HG03139 (cell line): ENCODE measurements at regions not wholly inside any gene's neighbourhood (a gene's known extent, or its start where the extent isn't known, plus 50 kb on each side); places are given as distances from the start of the nearest gene placed in this dataset.
"Not testable (repeated sequence)": the region's sequence is repeated elsewhere in the genome, so short reads cannot be mapped to it uniquely, and the experiment has no call there.

Experiments
- ATAC-seq: cut with Tn5 transposase; IDR thresholded peaks from one replicate; pipeline ENCODE4 v1.9.1; 2021; ENCODE audit not compliant: unreplicated experiment

DNA sequence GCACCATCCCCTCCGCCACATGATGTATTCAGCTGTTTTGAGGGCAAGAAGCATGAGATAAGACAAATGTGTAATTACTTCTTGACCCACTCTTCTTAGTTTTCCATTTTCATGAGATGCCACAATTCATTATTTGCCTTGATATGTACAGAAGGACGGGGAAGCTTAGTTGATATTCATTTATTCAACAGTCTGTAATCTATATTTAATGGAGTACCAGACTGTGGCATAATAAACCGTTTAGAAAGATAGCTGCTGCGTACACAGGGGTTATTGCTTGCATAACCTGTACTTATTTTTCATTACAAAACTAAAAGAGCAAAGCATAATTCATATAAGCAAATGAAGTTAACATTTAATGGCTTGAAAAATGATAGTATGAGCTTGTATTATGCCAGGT is 466.4 kb upstream of the GYPC start:
- no peak for ATAC-seq

DNA sequence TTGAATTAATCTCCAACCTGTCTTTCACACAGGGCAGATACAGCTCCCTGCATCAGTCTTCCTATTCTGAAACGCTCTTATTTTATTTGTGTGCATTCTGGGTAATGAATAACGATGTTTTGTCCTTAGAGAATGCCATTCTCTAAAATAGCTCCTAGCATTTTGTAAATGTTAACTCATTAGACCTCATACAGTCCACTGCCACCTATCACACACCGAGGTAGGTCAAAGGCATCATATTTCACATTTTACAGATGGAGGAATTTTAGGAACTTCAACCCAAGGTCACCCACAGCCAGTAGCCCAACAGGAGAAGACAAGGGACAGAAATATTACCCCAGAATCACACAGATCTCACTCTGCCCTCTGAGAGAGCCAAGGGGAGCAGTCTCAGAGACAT is 455.4 kb upstream of the GYPC start:
- no peak for ATAC-seq

DNA sequence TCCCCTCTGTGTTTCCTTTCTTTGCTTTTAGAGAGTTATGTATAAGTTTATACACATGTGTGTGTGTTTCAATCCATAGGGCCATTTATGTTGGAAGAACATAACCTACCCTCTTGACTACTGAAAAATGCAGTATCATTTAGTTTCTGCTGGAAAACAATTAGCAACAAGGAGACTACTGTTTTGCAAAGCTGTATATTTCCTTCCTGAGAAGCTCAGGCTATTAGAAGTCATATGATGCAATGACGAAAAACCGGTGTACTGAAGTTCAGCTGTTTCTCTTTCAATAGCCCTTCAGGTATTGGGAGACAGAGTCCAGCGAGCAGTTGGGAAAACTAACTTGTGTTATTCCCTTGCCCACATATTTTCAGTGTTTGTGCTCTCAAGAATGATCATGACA is 447.7 kb upstream of the GYPC start:
- no peak for ATAC-seq

DNA sequence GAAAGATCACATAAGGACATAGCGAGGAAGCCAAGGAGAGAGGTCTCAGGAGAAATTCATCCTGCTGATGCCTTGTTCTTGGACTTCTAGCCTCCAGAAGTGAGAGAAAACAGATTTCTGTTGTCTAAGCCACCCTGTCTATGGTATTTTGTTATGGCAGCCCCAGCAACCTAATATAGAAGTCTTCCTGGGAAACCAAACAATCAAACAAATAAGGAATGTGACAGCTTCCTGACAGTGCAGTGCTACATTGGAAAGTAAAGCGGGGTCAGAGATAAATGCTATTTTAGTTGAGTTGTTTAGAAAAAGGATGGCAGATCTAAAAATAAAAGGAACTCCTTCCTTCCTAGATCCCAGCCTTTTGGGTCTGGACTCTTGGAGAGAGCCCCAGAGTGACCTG is 443.2 kb upstream of the GYPC start:
- ATAC-seq = no peak

DNA sequence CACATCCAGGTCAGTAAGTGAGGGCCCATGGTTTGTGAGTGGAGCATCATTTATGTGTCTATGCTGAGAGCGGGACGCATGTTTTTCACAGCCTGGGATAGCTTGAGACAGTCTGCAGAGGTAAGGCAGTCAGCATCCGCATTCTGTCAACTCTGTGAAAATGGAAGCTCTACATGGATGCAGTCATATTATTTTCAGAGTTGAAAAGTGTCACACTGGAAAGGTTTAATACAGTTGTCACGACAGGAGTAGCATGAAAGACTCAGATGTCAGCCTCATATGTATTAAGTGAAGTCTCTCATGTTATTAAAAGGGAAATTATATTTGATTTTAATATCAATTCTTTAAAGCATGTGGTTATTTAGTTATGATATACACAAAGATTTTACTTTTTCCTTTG is 436.9 kb upstream of the GYPC start:
- ATAC-seq = no peak

DNA sequence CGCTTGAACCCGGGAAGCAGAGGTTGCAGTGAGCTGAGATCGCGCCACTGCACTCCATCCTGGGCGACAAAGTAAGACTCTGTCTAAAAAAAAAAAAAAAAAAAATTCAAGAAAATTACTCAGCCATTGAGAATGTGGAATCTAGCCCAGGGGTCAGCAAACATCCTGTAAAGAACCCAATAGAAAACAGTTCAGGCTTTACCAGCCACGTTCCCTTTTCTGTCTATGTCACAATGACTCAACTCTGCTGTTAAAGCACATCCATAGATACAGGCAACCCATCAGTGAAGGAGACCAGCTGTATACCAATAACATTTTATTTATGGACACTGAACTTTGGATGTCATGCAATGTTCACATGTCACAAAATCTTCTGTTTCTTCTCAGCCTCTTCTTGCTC is 435.6 kb upstream of the GYPC start:
- no peak for ATAC-seq

DNA sequence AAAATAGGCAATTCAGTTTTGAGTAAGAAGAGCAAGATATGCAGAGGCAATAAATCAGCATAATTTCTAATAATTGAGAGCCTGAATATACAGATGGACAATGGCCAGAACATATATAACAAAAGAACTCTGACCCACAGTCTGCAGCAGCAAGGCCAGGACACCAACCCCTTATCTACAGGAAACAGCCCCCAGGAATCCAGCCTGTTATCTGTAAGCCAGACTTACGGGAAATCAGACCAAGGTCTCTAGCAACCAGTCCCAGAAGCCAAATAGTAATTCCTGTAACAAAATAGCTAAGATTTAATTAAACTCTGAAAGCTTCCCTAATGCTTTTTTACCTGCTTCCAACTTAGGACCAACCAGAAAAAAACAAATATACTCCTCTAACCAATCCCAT is 434.5 kb upstream of the GYPC start:
- no peak for ATAC-seq

DNA sequence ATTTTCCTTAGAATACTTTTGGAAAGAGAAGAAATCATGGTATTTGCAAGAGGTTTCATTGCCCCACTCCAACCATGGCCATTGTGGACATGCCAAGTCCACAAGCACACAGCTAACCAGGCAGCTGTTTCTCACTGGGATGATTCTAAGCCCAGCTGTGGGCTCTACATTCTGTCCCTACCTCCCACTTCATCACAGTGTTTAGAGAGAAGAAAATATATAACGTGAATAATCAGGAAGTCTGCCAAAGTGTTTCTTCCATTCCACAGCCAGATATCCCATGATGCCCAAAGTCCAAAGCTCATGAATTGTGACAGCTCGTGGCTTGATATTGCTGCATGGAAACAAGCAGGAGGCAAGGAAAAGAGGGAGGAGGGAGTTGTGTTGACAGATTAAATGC is 433.7 kb upstream of the GYPC start:
- ATAC-seq = no peak

DNA sequence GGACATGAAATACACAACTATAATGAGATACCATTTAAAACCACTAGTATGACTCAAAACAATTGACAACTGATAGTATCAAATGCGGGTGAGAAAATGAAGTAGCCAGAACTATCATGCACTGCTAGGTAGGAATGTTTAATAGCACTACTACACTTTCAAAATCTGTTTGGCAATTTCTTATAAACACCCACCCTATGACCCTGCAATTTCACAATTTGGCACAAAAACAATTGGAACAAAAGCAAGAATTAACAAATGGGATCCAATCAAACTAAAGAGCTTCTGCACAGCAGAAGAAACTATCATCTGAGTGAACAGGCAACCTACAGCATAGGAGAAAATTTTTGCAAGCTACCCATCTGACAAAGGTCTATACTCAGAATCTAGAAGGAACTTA is 431.2 kb upstream of the GYPC start:
- ATAC-seq = no peak

DNA sequence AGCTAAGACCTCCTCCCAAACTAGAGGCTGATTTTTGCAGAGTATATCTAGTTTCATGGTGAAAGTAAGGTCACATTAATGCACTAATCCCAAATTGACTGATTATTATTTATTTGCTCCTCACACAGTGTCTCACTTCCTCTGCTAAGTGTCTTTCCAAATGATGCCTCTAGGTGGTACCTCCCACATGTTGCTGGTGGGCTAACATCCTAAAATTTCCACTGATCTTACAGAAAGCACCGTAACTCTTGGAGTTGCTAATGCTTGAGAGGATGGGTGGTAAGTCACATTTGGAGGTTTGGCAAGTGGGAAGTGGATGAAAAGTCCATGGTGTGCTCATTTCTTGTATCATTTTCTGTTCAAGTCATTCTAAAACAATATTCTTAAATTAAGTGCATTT is 428.7 kb upstream of the GYPC start:
- no peak for ATAC-seq

DNA sequence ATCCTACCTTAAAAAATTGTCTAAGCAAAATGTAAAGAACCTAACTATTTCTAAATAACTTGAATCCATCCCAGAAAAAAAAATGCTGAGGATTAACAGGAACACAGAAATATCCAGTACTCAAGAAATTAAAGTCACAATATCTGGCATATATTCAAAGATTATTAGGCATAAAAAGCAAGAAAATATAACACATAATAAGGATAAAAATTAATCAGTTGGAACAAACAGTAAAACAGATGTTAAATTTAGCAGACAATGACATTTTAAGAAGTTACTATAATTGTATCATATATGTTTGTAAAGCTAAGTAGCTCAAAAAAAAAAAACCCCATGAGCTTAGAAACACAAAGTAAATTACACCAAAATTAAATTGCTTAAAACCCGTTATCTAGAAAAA is 427.4 kb upstream of the GYPC start:
- no peak for ATAC-seq

DNA sequence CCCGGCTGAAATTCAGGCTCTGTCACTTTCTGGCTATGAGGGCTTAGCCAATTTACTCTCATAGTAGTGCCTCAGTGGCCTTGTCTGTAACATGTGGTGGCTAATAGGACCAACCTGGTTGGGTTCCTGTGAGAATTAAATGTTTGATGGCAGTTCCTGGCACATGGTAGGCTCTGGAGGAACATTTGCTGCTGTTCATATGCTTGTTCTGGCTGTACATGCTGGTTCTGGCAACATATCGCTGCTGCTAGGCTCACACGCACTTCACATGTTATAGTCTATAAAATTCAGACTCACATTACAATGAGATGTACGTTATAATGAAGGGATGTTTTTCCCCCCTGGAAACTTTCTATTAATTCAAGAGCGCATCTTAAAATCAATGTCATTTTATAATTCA is 417.7 kb upstream of the GYPC start:
- no peak for ATAC-seq

DNA sequence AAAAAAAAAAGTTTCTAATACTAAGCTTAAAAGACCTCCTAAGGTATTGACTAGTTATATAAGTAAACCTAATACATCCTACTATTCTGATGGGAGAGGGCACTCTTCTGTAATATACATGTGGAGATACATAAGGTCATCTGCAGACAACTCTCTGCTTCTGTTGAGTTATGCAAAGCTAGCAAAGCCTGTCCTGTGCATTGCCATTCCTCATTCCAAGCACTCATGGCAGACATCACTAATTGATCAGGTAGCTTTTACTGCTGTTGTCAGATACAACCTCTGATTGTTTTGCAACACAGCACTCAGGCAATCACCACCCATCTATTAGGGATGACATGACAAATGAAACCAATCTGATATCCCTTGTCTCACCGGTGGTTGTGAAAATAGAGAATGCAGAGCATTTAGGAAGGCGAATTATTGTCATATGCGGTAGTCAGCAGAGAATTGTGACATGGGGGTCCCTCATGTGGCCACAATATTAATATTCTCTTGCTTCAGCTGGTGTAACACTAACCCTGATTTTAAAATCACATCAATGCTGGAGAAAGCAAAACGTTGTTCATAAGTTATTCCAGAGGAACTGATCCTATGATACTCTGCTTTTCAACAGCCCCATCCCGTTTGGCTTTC is 416.5 kb upstream of the GYPC start:
- ATAC-seq = no peak

DNA sequence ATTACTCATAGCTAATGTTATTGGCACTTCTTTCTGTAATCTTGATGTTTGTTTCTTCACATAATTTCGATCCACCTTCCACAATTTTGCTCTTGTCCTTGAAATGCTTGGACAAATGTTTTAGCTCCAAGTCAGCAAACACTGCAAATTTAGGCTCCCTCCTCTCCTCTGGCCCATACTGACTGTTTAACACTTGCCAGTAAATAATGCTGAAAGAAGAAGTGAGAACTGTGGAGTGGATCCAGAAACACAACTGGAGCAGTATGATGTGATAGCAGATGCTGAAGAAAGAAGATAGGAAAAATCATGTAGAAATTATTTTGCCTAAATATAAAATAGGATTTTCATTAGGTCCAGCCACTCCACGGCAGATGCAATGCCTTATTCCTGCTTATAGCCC is 415.0 kb upstream of the GYPC start:
- no peak for ATAC-seq

DNA sequence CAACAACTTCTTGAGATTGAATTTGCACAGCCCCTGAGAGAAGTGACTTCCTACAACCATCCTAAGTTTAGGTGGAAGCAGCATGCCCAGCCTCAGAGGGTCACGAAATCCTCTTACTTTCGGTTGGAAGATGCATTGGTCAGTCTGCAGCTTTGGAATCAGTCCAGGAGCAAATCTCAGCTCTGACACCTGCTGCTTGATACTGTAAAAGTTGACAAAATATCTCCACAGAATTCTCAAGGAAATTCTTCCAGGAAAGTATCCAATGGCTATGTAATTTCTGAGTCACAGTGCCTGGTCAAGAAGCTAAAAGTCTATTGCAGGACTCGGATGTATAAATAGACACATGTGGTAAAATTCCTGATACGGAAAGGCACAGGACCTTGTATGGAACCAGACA is 414.5 kb upstream of the GYPC start:
- ATAC-seq = no peak

DNA sequence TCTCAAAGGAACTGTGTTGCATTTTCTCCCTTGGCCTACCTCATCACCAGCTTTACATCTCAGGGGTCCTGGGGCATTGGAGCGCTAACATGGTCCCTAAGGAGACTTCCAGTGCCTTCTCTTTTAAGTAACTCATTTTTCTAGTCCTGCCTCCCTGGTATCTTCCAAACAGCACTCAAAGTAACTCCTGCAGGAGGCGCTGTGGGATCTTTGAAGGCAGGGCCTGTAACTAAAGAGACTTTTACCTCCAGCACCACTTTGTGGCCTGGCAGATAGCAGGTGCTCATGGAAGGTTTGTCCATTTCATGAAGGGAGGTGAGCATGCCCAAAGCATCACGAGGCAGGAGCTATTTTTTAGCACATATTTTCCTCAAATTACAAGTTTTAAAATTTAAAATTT is 411.0 kb upstream of the GYPC start:
- ATAC-seq = no peak

DNA sequence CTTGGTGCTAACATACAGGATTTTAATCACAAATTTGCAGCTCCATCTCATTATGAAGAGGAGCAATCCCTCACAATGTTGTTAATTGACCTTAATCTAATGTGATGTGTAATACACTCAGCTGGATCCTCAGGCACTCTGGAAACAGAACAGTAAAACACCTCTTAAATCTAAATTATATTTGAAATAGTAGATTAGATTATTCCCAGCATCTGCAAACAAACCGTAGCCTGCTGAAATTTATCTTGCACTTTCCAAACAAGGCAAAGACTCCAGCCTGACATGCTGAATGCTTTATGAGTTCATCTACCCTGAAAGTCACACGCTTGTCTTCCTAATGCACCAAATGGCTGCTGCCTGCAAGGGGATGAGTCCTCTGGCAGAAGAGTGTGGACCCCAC is 402.3 kb upstream of the GYPC start:
- ATAC-seq = no peak

DNA sequence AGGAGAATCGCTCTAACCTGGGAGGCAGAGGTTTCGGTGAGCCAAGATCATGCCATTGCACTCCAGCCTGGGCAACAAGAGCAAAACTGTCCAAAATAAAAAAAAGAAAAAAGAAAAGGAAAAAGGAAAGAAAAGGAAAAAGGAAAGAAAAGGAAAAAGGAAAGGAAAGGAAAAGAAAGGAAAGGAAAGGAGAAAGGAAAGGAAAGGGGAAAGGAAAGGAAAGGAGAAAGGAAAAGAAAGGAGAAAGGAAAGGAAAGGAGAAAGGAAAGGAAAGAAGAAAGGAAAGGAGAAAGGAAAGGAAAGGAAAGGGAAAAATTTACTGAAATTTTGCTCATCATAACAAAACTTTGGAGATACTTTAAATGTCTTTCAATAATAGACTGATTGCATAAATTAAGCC is 391.3 kb upstream of the GYPC start:
- ATAC-seq = no peak

DNA sequence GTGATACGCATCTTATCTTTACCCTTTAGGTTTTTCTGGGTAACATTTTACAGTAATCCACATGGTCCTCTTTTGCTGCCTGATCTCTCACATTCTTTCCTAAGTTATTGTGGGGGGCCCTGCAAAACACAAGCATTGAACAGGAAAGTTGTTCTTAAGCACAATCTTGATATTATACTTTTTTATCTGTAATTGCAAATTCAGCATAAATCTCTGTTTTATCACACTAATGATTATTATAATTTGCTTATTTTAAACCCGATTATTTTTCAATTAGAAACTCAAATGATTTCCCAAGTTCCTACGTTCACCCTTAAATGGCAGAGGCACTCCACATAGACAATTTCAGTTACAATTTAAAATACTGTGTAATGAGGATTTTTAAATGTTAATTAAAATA is 386.0 kb upstream of the GYPC start:
- ATAC-seq = no peak

DNA sequence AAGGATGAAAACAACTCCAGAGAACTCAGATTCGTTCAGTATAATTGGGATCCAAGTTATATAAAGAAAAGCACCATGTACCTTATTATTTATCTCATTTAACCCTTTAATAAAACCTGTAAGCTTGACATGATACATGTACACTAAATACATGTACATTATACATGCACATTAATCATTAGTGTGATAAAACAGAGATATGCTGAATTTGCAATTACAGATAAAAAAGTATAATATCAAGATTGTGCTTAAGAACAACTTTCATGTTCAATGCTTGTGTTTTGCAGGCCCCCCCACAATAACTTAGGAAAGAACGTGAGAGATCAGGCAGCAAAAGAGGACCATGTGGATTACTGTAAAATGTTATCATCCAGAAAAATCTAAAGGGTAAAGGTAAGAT is 385.4 kb upstream of the GYPC start:
- no peak for ATAC-seq

DNA sequence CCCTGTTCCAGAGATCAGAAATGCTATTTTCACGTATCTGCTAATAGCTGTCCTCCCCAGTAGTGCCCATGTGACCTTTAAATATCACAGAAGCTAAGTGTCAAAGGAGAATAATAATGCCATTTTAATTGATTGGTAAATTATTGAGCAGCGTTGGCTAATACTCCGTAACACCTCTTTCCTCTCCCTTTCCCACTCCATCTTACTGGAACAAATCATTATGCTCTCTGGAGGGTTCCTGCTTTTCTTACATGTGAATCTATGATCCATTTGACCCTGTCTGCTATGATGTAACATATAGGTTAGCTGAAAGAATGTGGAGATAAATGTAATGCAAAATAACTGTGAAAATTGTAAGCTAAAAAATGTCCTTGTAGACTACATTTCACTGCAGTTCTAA is 383.6 kb upstream of the GYPC start:
- no peak for ATAC-seq

DNA sequence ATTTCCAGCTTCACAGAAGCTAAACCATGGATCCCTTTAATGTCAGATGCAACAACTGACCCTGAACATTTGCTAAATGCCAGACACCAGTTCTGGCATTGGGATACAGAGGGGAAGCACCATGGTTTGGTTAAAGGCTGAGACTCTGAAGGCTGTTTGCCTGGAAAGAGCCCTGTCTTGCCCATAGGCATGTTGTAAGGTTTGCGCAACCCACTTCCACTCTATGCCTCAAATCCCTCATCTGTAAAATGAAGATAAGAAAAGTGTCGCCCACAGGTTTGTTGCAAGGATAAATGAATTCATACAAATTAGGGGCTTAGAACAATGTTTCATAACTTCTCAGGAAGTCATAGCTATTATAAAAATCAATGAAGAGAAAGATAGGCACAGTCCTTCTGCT is 380.9 kb upstream of the GYPC start:
- no peak for ATAC-seq

DNA sequence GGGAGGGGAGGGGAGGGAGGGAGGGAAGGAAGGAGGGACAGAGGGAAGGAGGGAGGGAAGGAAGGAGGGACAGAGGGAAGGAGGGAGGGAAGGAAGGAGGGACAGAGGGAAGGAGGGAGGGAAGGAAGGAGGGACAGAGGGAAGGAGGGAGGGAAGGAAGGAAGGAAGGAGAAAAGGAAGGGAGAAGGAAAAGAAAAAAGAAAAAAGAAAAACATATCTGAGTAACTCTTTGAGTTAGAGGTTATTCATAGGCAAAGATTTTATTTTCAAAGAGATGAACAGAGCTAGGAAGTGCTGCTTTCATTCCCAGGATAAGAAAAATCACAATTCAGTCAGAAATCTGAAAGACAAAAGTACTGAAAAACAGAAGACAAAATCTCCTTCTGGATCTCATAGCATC is 379.7 kb upstream of the GYPC start:
- ATAC-seq = not testable (repeated sequence)

DNA sequence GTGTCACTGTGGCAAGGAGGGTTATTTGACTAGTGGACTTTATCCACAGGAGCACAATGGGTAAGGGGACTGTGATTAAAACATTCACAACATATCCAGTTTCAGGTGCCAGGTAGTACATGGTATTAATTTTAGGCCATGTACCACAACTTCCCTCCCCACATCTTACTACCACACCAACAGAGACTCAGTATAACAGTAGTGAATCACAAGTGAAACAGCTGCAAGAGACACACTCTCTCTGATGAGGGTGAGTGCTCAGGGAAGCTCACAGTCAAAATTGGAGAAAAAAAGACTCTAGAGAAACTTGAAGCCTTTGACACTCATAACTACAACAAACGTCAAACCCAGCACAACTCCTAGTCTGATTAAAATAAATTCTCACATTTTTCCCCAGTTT is 367.6 kb upstream of the GYPC start:
- no peak for ATAC-seq
